Thyroid gland (tissue), 4 donors: ENCODE measurements at regions not wholly inside any gene's neighbourhood (a gene's known extent, or its start where the extent isn't known, plus 50 kb on each side); places are given as distances from the start of the nearest gene placed in this dataset.

Source experiments
- POLR2A ChIP-seq, 2 donors: fragments of 450-650 bp; IDR thresholded peaks; one replicate each; pipeline ENCODE4 v1.6.1; 2017; ENCODE audit warnings: antibody characterized with exemption in 2 of 2, mild to moderate bottlenecking in 2 of 2, moderate library complexity in 1 of 2
- TF ChIP-seq, protein P1 (sequence below), 6 experiments: fragments of 200-600 bp in 3 of 6; fragments of 450-650 bp in 3 of 6; sonication (generic) in 3 of 6; IDR thresholded peaks; one replicate each; pipeline ENCODE4 v1.5.1; 2016 to 2019; ENCODE audit warnings: antibody characterized with exemption in 6 of 6, mild to moderate bottlenecking in 2 of 6, inconsistent platforms in 1 of 6, moderate library complexity in 1 of 6

DNA sequence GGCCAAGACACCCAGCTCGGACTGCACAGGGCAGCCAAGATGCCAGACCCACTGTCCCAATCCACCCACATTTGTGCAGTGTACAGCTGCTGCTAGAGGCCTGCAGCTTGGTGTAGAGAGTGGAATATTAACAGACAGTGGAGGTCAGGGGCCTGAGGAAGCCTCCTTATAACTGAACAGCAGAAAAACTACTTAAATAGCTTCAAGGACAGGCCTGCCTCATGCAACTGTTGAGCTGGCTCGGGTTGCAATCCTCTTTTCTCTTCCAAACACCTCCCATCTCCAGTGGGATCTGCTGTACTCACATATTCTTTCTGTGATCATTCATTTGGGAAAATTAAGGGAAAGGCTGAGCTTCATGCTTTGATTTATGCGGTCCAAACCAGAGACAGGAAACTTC, 1043.2 kb upstream of the TMEM132C start:
- TF ChIP-seq POLR2A (IDR thresholded peaks at IDR 0.05) = no peak
- TF ChIP-seq, protein P1, sequence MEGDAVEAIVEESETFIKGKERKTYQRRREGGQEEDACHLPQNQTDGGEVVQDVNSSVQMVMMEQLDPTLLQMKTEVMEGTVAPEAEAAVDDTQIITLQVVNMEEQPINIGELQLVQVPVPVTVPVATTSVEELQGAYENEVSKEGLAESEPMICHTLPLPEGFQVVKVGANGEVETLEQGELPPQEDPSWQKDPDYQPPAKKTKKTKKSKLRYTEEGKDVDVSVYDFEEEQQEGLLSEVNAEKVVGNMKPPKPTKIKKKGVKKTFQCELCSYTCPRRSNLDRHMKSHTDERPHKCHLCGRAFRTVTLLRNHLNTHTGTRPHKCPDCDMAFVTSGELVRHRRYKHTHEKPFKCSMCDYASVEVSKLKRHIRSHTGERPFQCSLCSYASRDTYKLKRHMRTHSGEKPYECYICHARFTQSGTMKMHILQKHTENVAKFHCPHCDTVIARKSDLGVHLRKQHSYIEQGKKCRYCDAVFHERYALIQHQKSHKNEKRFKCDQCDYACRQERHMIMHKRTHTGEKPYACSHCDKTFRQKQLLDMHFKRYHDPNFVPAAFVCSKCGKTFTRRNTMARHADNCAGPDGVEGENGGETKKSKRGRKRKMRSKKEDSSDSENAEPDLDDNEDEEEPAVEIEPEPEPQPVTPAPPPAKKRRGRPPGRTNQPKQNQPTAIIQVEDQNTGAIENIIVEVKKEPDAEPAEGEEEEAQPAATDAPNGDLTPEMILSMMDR (IDR thresholded peaks at IDR 0.05) = no peak
